K562 (cell line): ENCODE measurements at regions not wholly inside any gene's neighbourhood (a gene's known extent, or its start where the extent isn't known, plus 50 kb on each side); places are given as distances from the start of the nearest gene placed in this dataset.

Experiments used
- ETS1 ChIP-seq: conservative IDR thresholded peaks from 2 replicates; pipeline ENCODE4 v1.6.1; 2011; ENCODE audit warnings: low read depth, mild to moderate bottlenecking, low read length; ENCODE audit not compliant: control insufficient read depth
- EWSR1 ChIP-seq: fragments of 450-650 bp; IDR thresholded peaks from 2 replicates; pipeline ENCODE4 v1.6.1; 2018; ENCODE audit warnings: borderline replicate concordance, mild to moderate bottlenecking, low read depth, moderate library complexity; ENCODE audit not compliant: partially characterized antibody
- HES1 ChIP-seq: fragments of 450-650 bp; IDR thresholded peaks from 2 replicates; pipeline ENCODE4 v1.6.1; 2016; ENCODE audit warnings: low read depth, mild to moderate bottlenecking, moderate library complexity
- ILK ChIP-seq: fragments of 450-650 bp; IDR thresholded peaks from 2 replicates; pipeline ENCODE4 v1.6.1; 2016; ENCODE audit warnings: missing genetic modification characterization, low read depth, mild to moderate bottlenecking, missing compliant biosample characterization, moderate library complexity, borderline replicate concordance
- LEF1 ChIP-seq: fragments of 450-650 bp; IDR thresholded peaks from 2 replicates; pipeline ENCODE4 v1.6.1; 2016; ENCODE audit warnings: mild to moderate bottlenecking
- MCM2 ChIP-seq: fragments of 450-650 bp; IDR thresholded peaks from 2 replicates; pipeline ENCODE4 v1.6.1; 2017; ENCODE audit warnings: low read depth, mild to moderate bottlenecking
- NEUROD1 ChIP-seq: fragments of 150-350 bp; IDR thresholded peaks from 2 replicates; pipeline ENCODE4 v1.6.1; 2014; ENCODE audit warnings: borderline replicate concordance, low read length, low read depth; ENCODE audit not compliant: partially characterized antibody
- NFE2 ChIP-seq: IDR thresholded peaks from 2 replicates; pipeline ENCODE4 v1.6.1; 2014; ENCODE audit warnings: antibody characterized with exemption, low read depth
- SREBF2 ChIP-seq: sonication (generic); formaldehyde crosslinking; IDR thresholded peaks from 2 replicates; pipeline ENCODE4 v1.4.0; 2020; ENCODE audit warnings: mild to moderate bottlenecking, missing genetic modification reagents
- THRAP3 ChIP-seq: fragments of 450-650 bp; IDR thresholded peaks from 2 replicates; pipeline ENCODE4 v1.6.1; 2016; ENCODE audit warnings: mild to moderate bottlenecking, inconsistent platforms, borderline replicate concordance
- THRB ChIP-seq: fragments of 450-650 bp; formaldehyde crosslinking; conservative IDR thresholded peaks from 2 replicates; pipeline ENCODE4 v1.4.0; 2022; ENCODE audit warnings: mild to moderate bottlenecking, missing genetic modification characterization
- ZNF212 ChIP-seq: fragments of 450-650 bp; formaldehyde crosslinking; IDR thresholded peaks from 2 replicates; pipeline ENCODE4 v1.4.0; 2020; ENCODE audit warnings: mild to moderate bottlenecking
- ZNF592 ChIP-seq: fragments of 450-650 bp; IDR thresholded peaks from 2 replicates; pipeline ENCODE4 v1.6.1; 2017; ENCODE audit warnings: antibody characterized with exemption, mild to moderate bottlenecking
- TF ChIP-seq, protein P1 (sequence below), 2 experiments: fragments of 450-650 bp in 1 of 2; sonication (generic) in 1 of 2; formaldehyde crosslinking in 1 of 2; IDR thresholded peaks in 1 of 2; conservative IDR thresholded peaks in 1 of 2; 2 replicates each; pipeline versions ENCODE4 v1.6.1 to v1.8.1; 2016 to 2023; ENCODE audit warnings: mild to moderate bottlenecking in 2 of 2, moderate library complexity in 2 of 2, inconsistent platforms in 1 of 2, missing genetic modification reagents in 1 of 2
- TF ChIP-seq, protein P2 (sequence below): sonication (generic); IDR thresholded peaks from 2 replicates; pipeline ENCODE4 v1.6.1; 2016
- TF ChIP-seq, protein P3 (sequence below): fragments of 450-650 bp; IDR thresholded peaks from 2 replicates; pipeline ENCODE4 v1.6.1; 2016; ENCODE audit warnings: borderline replicate concordance

DNA sequence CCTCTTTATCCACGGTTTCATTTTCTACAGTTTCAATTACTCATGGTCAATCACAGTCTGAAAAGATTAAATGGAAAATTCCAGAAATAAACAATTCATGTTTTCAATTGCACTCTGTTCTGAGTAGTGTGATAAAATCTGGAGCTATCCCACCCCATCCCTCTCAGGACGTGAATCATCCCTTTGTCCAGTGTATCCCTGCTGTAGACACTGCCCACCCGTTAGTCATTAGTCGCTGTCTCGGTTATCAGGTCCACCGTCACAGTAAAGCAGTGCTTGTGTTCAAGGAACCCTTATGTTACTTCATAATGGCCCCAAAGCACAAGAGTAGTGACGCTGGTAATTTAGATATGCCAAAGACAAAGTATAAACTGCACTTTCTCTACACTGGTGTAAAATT is 141.0 kb upstream of the LMNTD1 start (continued):
- TF ChIP-seq HES1 (no peak), ZNF212 (CRISPR knock-in tag) (no peak), ETS1 (no peak), EWSR1 (no peak), THRAP3 (no peak), ZNF592 (no peak), SREBF2 (CRISPR knock-in tag) (no peak), NEUROD1 (no peak), NFE2 (no peak; the same call in 1 of the 2 replicates), MCM2 (no peak), LEF1 (no peak), ILK (tag) (no peak), THRB (CRISPR knock-in tag) (no peak)
- TF ChIP-seq, protein P1, sequence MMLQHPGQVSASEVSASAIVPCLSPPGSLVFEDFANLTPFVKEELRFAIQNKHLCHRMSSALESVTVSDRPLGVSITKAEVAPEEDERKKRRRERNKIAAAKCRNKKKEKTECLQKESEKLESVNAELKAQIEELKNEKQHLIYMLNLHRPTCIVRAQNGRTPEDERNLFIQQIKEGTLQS (IDR thresholded peaks at IDR 0.05), result peak; percentile 60; the same call in 1 of the 2 replicates
- TF ChIP-seq, protein P1 (CRISPR knock-in tag; conservative IDR thresholded peaks at IDR 0.05), result no peak
- TF ChIP-seq, protein P2, sequence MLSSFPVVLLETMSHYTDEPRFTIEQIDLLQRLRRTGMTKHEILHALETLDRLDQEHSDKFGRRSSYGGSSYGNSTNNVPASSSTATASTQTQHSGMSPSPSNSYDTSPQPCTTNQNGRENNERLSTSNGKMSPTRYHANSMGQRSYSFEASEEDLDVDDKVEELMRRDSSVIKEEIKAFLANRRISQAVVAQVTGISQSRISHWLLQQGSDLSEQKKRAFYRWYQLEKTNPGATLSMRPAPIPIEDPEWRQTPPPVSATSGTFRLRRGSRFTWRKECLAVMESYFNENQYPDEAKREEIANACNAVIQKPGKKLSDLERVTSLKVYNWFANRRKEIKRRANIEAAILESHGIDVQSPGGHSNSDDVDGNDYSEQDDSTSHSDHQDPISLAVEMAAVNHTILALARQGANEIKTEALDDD, result peak; percentile 79
- TF ChIP-seq, protein P3, sequence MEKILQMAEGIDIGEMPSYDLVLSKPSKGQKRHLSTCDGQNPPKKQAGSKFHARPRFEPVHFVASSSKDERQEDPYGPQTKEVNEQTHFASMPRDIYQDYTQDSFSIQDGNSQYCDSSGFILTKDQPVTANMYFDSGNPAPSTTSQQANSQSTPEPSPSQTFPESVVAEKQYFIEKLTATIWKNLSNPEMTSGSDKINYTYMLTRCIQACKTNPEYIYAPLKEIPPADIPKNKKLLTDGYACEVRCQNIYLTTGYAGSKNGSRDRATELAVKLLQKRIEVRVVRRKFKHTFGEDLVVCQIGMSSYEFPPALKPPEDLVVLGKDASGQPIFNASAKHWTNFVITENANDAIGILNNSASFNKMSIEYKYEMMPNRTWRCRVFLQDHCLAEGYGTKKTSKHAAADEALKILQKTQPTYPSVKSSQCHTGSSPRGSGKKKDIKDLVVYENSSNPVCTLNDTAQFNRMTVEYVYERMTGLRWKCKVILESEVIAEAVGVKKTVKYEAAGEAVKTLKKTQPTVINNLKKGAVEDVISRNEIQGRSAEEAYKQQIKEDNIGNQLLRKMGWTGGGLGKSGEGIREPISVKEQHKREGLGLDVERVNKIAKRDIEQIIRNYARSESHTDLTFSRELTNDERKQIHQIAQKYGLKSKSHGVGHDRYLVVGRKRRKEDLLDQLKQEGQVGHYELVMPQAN, result no peak
